ENCODE measurements at regions not wholly inside any gene's neighbourhood (a gene's known extent, or its start where the extent isn't known, plus 50 kb on each side); places are given as distances from the start of the nearest gene placed in this dataset.

DNA sequence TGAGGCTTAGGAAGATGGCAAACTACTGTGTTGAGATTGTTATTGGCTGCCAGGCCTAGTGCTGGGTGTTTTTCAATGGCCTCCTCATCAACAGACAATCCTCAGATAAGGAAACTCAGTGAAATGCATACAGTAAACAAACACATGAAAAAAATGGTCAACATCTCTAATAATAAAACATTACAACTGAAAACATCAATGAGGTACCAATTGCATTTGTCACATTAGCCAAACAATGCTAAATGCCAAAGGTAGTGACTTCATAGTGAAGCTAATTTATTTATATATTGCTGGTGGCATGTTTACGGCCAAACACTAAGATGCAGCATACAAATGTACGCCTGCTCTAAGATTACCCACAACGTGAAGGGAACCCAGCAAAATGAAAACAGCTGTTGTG lies 224.0 kb upstream of the UBL3 start:
- TF ChIP-seq, protein P1, sequence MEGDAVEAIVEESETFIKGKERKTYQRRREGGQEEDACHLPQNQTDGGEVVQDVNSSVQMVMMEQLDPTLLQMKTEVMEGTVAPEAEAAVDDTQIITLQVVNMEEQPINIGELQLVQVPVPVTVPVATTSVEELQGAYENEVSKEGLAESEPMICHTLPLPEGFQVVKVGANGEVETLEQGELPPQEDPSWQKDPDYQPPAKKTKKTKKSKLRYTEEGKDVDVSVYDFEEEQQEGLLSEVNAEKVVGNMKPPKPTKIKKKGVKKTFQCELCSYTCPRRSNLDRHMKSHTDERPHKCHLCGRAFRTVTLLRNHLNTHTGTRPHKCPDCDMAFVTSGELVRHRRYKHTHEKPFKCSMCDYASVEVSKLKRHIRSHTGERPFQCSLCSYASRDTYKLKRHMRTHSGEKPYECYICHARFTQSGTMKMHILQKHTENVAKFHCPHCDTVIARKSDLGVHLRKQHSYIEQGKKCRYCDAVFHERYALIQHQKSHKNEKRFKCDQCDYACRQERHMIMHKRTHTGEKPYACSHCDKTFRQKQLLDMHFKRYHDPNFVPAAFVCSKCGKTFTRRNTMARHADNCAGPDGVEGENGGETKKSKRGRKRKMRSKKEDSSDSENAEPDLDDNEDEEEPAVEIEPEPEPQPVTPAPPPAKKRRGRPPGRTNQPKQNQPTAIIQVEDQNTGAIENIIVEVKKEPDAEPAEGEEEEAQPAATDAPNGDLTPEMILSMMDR (conservative IDR thresholded peaks at IDR 0.05 in 1 of 2, IDR thresholded peaks at IDR 0.05 in 1 of 2; ENCODE audit: low read depth in 1 of 2, low read length in 2 of 2), result no peak
- TF ChIP-seq EZH2 (IDR thresholded peaks at IDR 0.05; ENCODE audit: low read length, missing control alignments), result no peak

Measured in fibroblast of lung (primary cell).